ENCODE measurements at regions not wholly inside any gene's neighbourhood (a gene's known extent, or its start where the extent isn't known, plus 50 kb on each side); places are given as distances from the start of the nearest gene placed in this dataset.
"Not testable (repeated sequence)": the region's sequence is repeated elsewhere in the genome, so short reads cannot be mapped to it uniquely, and the experiment has no call there.

DNA sequence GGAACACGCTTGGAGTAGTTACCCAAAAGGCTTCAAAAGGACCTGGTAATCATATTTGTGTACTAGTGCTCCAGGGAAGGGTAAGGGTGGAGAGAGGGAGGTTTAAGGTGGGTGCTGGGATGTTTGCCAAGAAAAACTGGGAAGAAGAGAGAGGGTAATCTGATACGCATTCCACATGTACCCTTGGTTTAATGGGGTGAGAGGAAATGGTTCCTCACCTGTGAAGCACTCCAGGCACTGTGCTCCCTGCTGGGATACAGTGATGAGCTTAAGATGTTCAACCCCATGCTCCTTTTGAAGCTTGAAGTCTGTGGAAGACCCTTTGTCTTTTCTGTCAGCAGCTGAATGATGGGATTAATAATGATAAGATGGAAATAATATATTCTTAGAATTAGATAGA lies 98.4 kb downstream of the COX7C start:
- TF ChIP-seq, protein P1, sequence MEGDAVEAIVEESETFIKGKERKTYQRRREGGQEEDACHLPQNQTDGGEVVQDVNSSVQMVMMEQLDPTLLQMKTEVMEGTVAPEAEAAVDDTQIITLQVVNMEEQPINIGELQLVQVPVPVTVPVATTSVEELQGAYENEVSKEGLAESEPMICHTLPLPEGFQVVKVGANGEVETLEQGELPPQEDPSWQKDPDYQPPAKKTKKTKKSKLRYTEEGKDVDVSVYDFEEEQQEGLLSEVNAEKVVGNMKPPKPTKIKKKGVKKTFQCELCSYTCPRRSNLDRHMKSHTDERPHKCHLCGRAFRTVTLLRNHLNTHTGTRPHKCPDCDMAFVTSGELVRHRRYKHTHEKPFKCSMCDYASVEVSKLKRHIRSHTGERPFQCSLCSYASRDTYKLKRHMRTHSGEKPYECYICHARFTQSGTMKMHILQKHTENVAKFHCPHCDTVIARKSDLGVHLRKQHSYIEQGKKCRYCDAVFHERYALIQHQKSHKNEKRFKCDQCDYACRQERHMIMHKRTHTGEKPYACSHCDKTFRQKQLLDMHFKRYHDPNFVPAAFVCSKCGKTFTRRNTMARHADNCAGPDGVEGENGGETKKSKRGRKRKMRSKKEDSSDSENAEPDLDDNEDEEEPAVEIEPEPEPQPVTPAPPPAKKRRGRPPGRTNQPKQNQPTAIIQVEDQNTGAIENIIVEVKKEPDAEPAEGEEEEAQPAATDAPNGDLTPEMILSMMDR (IDR thresholded peaks at IDR 0.05; ENCODE audit: low read depth, low read length): no peak
- no peak overlapping the region for H3K27ac ChIP-seq (ENCODE audit: low read depth, low read length)
- no peak overlapping the region for H3K4me3 ChIP-seq (ENCODE audit: low read depth, low read length)
- DNase-seq (ENCODE audit: low read depth, low spot score): no peak
- ChIA-PET POLR2A (no interaction called here), CTCF (no interaction called here)
- no peaks in the 10 kb centered on the region for H3K27me3 ChIP-seq (ENCODE audit: control insufficient read depth, insufficient read depth, low read length)
- H3K9me3 ChIP-seq (ENCODE audit: control insufficient read depth, insufficient read depth, low read length): no peaks in the 10 kb centered on the region

DNA sequence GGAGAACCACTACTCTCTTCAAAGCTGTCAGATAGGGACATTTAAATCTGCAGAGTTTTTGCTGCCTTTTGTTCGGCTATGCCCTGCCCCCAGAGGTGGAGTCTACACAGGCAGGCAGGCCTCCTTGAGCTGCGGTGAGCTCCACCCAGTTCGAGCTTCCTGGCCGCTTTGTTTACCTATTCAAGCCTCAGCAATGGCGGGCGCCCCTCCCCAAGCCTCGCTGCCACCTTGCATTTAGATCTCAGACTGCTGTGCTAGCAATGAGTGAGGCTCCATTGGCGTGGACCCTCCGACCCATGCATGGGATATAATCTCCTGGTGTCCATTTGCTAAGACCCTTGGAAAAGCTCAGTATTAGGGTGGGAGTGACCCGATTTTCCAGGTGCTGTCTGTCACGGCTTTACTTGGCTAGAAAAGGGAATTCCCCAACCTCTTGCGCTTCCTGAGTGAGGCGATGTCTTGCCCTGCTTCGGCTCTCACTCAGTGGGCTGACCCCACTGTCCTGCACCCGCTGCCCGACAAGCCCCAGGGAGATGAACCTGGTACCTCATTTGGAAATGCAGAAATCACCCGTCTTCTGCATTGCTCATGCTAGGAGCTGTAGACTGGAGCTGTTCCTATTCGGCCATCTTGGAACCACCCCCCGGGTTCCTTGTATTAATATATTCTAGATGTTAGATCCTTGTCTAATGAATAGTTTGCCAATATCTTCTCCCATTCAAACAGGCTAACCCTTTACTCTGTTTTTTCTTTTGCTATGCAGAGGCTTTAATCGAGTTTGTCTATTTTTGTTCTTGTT lies 113.8 kb downstream of the COX7C start:
- H3K9me3 ChIP-seq (ENCODE audit: control insufficient read depth, insufficient read depth, low read length); CTCF ChIA-PET; POLR2A ChIA-PET; H3K27me3 ChIP-seq (ENCODE audit: control insufficient read depth, insufficient read depth, low read length); DNase-seq (ENCODE audit: low read depth, low spot score); H3K27ac ChIP-seq (ENCODE audit: low read depth, low read length); H3K4me3 ChIP-seq (ENCODE audit: low read depth, low read length): not testable (repeated sequence)

DNA sequence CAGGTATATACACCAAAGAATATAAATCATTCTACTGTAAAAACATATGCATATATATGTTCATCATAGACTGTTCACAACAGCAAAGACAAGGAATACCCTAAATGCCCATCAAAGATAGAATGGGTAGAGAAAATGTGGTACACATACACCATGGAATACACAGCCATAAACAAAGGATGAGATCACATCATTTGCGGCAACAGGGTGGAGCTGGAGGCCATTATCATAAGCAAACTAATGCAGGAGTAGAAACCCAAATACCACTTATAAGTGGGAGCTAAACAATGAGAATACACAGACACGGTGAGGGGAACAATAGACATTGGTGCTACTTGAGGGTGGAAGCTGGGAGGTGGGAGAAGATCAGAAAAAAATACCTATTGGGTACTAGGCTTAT lies 117.6 kb downstream of the COX7C start:
- no peak for DNase-seq (ENCODE audit: low read depth, low spot score)
- CTCF ChIA-PET: no interaction called here
- H3K4me3 ChIP-seq (ENCODE audit: low read depth, low read length): no peak overlapping the region
- H3K27me3 ChIP-seq (ENCODE audit: control insufficient read depth, insufficient read depth, low read length): no peaks in the 10 kb centered on the region
- POLR2A ChIA-PET: no interaction called here
- no peak overlapping the region for H3K27ac ChIP-seq (ENCODE audit: low read depth, low read length)
- H3K9me3 ChIP-seq (ENCODE audit: control insufficient read depth, insufficient read depth, low read length): no peaks in the 10 kb centered on the region; the same call in 1 of the 2 replicates
- TF ChIP-seq, protein P1 (IDR thresholded peaks at IDR 0.05; ENCODE audit: low read depth, low read length): no peak

DNA sequence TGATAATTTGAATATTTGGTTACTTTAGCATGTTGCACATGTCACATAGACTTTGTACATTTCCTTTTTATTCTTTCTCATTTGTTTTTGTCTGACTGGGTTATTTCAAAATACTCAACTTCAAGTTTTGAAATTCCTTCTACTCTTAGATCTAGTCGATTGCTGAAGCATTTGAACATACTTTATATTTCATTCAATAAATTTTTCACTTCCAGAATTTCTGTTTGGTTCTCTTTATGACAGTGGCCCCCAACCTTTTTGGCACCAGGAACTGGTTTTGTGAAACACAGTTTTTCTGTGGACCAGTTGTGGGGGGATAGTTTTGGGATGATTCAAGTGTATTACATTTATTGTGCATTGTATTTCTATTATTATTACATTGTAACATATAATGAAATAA lies 119.8 kb downstream of the COX7C start:
- H3K27me3 ChIP-seq (ENCODE audit: control insufficient read depth, insufficient read depth, low read length): no peaks in the 10 kb centered on the region
- H3K27ac ChIP-seq (ENCODE audit: low read depth, low read length): no peak overlapping the region
- no peak overlapping the region for H3K4me3 ChIP-seq (ENCODE audit: low read depth, low read length)
- ChIA-PET POLR2A (no interaction called here), CTCF (no interaction called here)
- H3K9me3 ChIP-seq (ENCODE audit: control insufficient read depth, insufficient read depth, low read length): no peaks in the 10 kb centered on the region; the same call in 1 of the 2 replicates
- DNase-seq (ENCODE audit: low read depth, low spot score): no peak
- TF ChIP-seq, protein P1 (IDR thresholded peaks at IDR 0.05; ENCODE audit: low read depth, low read length): no peak

DNA sequence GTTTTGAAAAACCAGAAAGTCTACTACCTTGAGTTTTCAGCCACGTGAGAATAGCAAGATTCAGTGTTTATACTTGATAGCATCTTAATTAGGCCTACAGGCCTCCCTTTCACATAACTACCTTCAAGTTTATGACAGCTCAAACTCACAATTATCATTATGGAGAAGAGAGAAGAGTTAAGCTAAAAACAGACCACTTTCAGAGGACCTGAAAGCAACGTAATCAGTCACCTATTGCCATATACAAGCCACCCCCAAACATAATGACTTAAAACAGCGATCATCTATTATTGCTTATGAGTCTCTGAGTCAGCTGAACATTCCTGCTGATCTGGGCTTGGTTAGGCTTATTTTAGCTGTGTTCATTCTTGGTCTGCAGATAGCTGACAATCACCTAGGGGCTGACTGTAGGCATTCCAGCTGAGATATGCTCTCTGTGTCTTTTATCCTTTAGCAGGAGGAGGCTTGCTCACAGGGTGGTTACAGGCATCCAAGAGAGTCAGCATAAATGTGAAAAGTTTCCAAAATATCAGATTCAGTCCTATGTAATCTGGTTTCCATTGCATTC lies 130.9 kb downstream of the COX7C start:
- POLR2A ChIA-PET: no interaction called here
- no peaks in the 10 kb centered on the region for H3K9me3 ChIP-seq (ENCODE audit: control insufficient read depth, insufficient read depth, low read length)
- DNase-seq (ENCODE audit: low read depth, low spot score): no peak
- H3K27ac ChIP-seq (ENCODE audit: low read depth, low read length): no peak overlapping the region
- TF ChIP-seq, protein P1 (IDR thresholded peaks at IDR 0.05; ENCODE audit: low read depth, low read length): no peak
- CTCF ChIA-PET: no interaction called here
- no peak overlapping the region for H3K4me3 ChIP-seq (ENCODE audit: low read depth, low read length)
- no peaks in the 10 kb centered on the region for H3K27me3 ChIP-seq (ENCODE audit: control insufficient read depth, insufficient read depth, low read length)
